MG63 (cell line): ENCODE measurements at regions not wholly inside any gene's neighbourhood (a gene's known extent, or its start where the extent isn't known, plus 50 kb on each side); places are given as distances from the start of the nearest gene placed in this dataset.
A peak's percentile ranks its signal among the peaks of the same experiment; 100 is the strongest.
"Not testable (repeated sequence)": the region's sequence is repeated elsewhere in the genome, so short reads cannot be mapped to it uniquely, and the experiment has no call there.

ENCODE experiments used
- DNase-seq: peaks from one replicate; pipeline ENCODE4 v3.0.0-alpha.2; 2020
- H3K27me3 ChIP-seq: fragments of 250-450 bp; sonication (Bioruptor Pico); 2 replicates; pipeline ENCODE4 v1.5.1; 2020; ENCODE audit warnings: mild to moderate bottlenecking, moderate library complexity
- H3K36me3 ChIP-seq: fragments of 250-450 bp; sonication (Bioruptor Pico); 2 replicates; pipeline ENCODE4 v1.5.1; 2020; ENCODE audit warnings: mild to moderate bottlenecking, moderate library complexity
- H3K4me3 ChIP-seq: fragments of 250-450 bp; sonication (Bioruptor Pico); 2 replicates; pipeline ENCODE4 v1.5.1; 2020; ENCODE audit warnings: mild to moderate bottlenecking, moderate library complexity
- H3K9me3 ChIP-seq: fragments of 250-450 bp; sonication (Bioruptor Pico); 2 replicates; pipeline ENCODE4 v1.5.1; 2020; ENCODE audit warnings: mild to moderate bottlenecking, moderate library complexity

- no peaks in the 10 kb centered on the region for H3K27me3 ChIP-seq
- no peak for DNase-seq
- H3K9me3 ChIP-seq, result no peaks in the 10 kb centered on the region; the same call in 1 of the 2 replicates
- H3K4me3 ChIP-seq, result no peak overlapping the region
- no peaks in the 10 kb centered on the region for H3K36me3 ChIP-seq
These were observed 203.3 kb upstream of the IMPG1 start for GRCh38 chr6:76275746-76276145.

- H3K27me3 ChIP-seq, result no peaks in the 10 kb centered on the region
- H3K36me3 ChIP-seq, result no peaks in the 10 kb centered on the region
- no peak overlapping the region for H3K4me3 ChIP-seq
- H3K9me3 ChIP-seq, result peaks cover 11% of the 10 kb centered on the region
- peak; percentile 66 for DNase-seq
These were observed 192.0 kb upstream of the IMPG1 start for GRCh38 chr6:76264468-76264867.

GRCh38 chr6:76262240-76262639 lies 189.8 kb upstream of the IMPG1 start:
- H3K4me3 ChIP-seq, result no peak overlapping the region
- no peak for DNase-seq
- peaks cover 11% of the 10 kb centered on the region for H3K9me3 ChIP-seq
- H3K36me3 ChIP-seq, result no peaks in the 10 kb centered on the region
- H3K27me3 ChIP-seq, result no peaks in the 10 kb centered on the region

DNA sequence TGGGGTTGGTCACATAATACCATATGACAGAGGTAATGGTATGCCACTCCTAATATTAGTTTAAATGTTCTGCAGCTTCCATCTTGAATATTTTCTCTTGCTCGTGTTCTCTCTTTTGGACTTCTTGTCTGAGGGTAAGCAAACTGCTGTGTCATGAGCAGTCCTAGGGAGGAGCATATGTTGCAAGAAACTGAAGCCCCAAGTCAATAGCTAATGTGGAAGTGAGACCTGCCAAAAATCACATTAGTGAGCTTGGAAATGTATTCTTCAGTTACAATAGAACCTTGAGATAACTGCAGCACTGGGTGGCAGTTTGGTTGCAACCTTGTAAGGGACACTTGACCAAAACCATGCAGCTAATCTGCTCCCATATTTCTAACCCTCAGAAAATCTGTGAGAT lies 178.2 kb upstream of the IMPG1 start:
- no peaks in the 10 kb centered on the region for H3K27me3 ChIP-seq
- no peaks in the 10 kb centered on the region for H3K9me3 ChIP-seq
- no peak overlapping the region for H3K4me3 ChIP-seq
- H3K36me3 ChIP-seq, result no peaks in the 10 kb centered on the region
- no peak for DNase-seq

DNA sequence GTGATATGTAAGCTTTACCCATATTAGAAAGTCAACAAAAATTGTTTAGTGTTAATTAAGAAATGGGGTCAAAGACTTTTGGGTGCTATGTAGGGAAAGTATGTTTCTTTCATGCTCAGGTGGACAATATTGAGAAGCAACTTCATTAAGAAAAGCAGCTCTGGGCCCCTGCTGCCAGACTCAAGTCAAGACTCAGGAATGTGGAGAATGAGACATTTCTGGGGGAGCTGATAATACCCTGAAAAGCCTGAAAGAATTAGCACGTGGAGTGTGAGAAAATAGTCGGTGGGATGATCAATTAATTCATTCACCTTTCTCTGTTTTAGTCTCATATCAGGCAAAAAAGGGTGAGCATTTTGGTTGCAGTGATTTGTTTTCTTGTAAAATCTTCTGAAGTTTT lies 175.1 kb upstream of the IMPG1 start:
- no peak for DNase-seq
- H3K36me3 ChIP-seq, result no peaks in the 10 kb centered on the region
- no peaks in the 10 kb centered on the region for H3K9me3 ChIP-seq
- no peaks in the 10 kb centered on the region for H3K27me3 ChIP-seq
- no peak overlapping the region for H3K4me3 ChIP-seq

DNA sequence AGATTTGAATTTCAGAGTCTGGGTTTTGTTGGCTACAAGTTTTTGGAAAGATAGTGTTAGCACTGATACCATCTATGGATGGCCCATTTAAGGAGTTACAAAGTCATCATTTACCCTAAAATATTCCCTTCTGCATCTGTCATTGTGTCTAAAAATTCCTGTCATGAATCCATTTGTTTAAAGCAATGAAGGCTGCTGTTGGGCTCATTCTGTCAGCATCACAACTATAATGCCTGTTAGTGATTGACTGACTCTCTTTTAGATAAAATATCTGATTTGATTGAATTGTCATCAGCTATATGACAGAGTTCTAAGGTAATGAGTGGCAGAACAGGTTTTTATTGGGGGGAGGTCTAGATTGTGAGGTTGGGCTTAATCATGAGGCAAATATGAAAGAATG lies 167.6 kb upstream of the IMPG1 start:
- DNase-seq, result no peak
- H3K4me3 ChIP-seq, result no peak overlapping the region
- H3K36me3 ChIP-seq, result no peaks in the 10 kb centered on the region
- H3K27me3 ChIP-seq, result no peaks in the 10 kb centered on the region
- H3K9me3 ChIP-seq, result no peaks in the 10 kb centered on the region

- H3K9me3 ChIP-seq, result no peaks in the 10 kb centered on the region
- no peak overlapping the region for H3K4me3 ChIP-seq
- DNase-seq, result no peak
- H3K27me3 ChIP-seq, result no peaks in the 10 kb centered on the region
- H3K36me3 ChIP-seq, result no peaks in the 10 kb centered on the region
These were observed 158.2 kb upstream of the IMPG1 start for GRCh38 chr6:76230711-76231110.

DNA sequence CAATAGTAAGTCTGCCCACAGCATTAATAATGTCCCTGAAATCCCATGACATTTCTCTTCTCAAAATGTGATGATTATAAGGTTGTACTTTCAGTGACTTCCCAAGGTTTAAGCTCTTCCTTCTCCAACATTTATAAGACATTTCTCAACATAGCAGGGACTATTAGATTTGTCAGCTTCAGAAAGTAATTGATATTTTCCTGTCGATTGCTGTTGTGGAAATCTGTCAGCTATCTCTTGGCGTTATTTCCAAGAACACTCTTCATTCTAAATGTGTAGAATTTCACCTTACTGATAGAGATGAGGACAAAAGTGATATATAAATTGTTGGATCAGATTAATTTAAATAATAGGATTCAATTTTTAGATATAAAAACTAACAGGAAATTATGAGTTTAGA lies 149.7 kb upstream of the IMPG1 start:
- no peak overlapping the region for H3K4me3 ChIP-seq
- H3K9me3 ChIP-seq, result no peaks in the 10 kb centered on the region
- H3K36me3 ChIP-seq, result no peaks in the 10 kb centered on the region
- DNase-seq, result no peak
- H3K27me3 ChIP-seq, result no peaks in the 10 kb centered on the region

DNA sequence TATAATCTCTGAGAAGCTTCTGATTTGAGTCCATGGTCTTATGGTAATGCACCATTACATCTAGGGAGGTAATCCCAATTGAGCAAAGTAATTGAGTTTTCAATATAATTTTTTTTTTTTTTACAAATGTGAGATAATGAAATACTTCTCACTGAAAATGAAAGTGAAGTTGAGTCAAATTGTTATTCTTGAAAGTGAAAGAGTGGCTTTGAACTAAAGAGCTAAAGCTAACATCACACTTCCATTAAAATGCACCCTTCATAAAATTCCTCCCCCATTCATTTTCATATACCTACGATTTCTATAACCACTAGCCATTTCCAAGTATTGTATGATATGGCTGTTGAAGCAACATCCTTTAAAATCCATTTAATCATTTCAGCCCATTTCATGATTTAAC lies 149.1 kb upstream of the IMPG1 start:
- Histone ChIP-seq H3K27me3 (no peaks in the 10 kb centered on the region), H3K4me3 (no peak overlapping the region), H3K36me3 (no peaks in the 10 kb centered on the region), H3K9me3 (no peaks in the 10 kb centered on the region)
- DNase-seq, result no peak

DNA sequence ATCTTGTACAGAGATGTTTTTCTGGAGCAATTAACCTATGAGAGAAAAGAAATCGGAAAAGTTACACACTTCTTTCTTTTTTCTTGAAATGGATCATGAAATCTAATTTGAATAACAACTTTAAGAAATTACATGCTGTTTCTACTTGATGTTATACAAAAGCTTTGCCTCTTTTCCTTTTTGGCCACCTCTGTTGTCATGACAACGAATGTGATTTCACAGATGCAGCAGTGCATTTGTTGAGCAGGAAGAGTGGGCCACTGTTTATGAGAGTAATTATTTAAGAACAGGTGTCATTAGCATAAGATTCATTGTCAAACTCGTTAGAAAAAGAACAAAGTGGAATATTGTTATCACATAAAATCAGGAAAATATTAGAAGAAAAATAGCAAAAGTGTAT lies 148.3 kb upstream of the IMPG1 start:
- DNase-seq, result no peak
- Histone ChIP-seq H3K4me3 (no peak overlapping the region), H3K36me3 (no peaks in the 10 kb centered on the region), H3K9me3 (no peaks in the 10 kb centered on the region), H3K27me3 (no peaks in the 10 kb centered on the region)

GRCh38 chr6:76217606-76218005 lies 145.1 kb upstream of the IMPG1 start:
- Histone ChIP-seq H3K4me3 (no peak overlapping the region), H3K9me3 (no peaks in the 10 kb centered on the region), H3K36me3 (no peaks in the 10 kb centered on the region), H3K27me3 (no peaks in the 10 kb centered on the region)
- DNase-seq, result no peak

- DNase-seq, result no peak
- no peaks in the 10 kb centered on the region for H3K9me3 ChIP-seq
- no peaks in the 10 kb centered on the region for H3K27me3 ChIP-seq
- H3K4me3 ChIP-seq, result no peak overlapping the region
- no peaks in the 10 kb centered on the region for H3K36me3 ChIP-seq
These were observed 142.1 kb upstream of the IMPG1 start for GRCh38 chr6:76214546-76214945.

GRCh38 chr6:76174722-76175121 lies 102.3 kb upstream of the IMPG1 start:
- no peak for DNase-seq
- Histone ChIP-seq H3K36me3 (no peaks in the 10 kb centered on the region), H3K9me3 (no peaks in the 10 kb centered on the region), H3K4me3 (no peak overlapping the region), H3K27me3 (no peaks in the 10 kb centered on the region)

GRCh38 chr6:76166874-76167273 lies 94.4 kb upstream of the IMPG1 start:
- no peak for DNase-seq
- Histone ChIP-seq H3K4me3 (no peak overlapping the region), H3K27me3 (no peaks in the 10 kb centered on the region), H3K36me3 (no peaks in the 10 kb centered on the region), H3K9me3 (no peaks in the 10 kb centered on the region)

DNA sequence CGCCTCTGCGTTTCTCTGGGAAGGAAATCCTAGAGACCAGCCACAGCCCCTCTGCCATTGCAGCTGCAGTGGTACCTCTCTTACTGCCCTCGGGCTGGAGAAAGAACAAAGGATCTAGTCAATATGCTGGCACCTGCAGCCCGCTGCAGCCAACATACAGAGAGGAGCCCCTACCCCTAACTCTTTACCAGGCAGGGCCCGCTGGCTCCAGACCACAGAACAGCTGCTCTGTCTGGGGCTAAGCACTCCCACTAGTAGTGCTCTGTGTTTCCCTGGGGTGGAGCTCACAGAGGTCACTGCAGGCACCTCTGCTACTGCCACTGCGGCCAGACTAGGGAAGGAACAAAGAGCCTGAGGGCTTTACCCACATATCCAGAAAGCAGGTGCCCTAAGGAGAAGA lies 93.8 kb upstream of the IMPG1 start:
- H3K36me3 ChIP-seq, result no peaks in the 10 kb centered on the region
- H3K9me3 ChIP-seq, result no peaks in the 10 kb centered on the region
- DNase-seq, result no peak
- no peak overlapping the region for H3K4me3 ChIP-seq
- no peaks in the 10 kb centered on the region for H3K27me3 ChIP-seq

GRCh38 chr6:76165471-76166221 lies 93.2 kb upstream of the IMPG1 start:
- Histone ChIP-seq H3K4me3 (no peak overlapping the region), H3K27me3 (no peaks in the 10 kb centered on the region), H3K36me3 (no peaks in the 10 kb centered on the region), H3K9me3 (no peaks in the 10 kb centered on the region)
- no peak for DNase-seq

DNA sequence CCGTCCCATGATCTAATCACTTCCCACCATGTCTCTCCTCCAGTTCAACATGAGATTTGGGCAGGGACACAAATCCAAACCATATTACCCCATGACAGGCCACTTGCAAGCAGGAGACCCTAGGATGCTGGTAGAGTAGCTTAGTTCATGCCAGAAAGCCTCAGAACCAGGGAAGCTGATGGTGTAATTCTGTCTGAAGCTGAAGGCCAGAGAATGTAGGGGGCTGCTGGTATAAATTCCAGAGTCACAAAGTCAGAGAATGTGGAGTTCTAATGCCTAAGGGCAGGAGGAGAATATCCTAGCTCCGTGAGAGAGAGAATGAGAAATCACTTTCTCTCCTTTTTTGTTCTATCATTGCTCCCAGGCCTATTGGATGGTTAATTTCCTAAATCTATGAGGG lies 90.3 kb upstream of the IMPG1 start:
- Histone ChIP-seq H3K27me3 (no peaks in the 10 kb centered on the region), H3K36me3 (no peaks in the 10 kb centered on the region), H3K9me3 (no peaks in the 10 kb centered on the region), H3K4me3 (no peak overlapping the region)
- DNase-seq, result no peak

GRCh38 chr6:76157800-76158199 lies 85.3 kb upstream of the IMPG1 start:
- H3K27me3 ChIP-seq, H3K9me3 ChIP-seq, H3K36me3 ChIP-seq, DNase-seq, H3K4me3 ChIP-seq: not testable (repeated sequence)

- DNase-seq, result no peak
- H3K4me3 ChIP-seq, result no peak overlapping the region
- no peaks in the 10 kb centered on the region for H3K36me3 ChIP-seq
- H3K9me3 ChIP-seq, result no peaks in the 10 kb centered on the region
- no peaks in the 10 kb centered on the region for H3K27me3 ChIP-seq
These were observed 63.0 kb upstream of the IMPG1 start for GRCh38 chr6:76135481-76135880.
